Non-pigmented ciliary epithelial cell (primary cell): ENCODE measurements at regions not wholly inside any gene's neighbourhood (a gene's known extent, or its start where the extent isn't known, plus 50 kb on each side); places are given as distances from the start of the nearest gene placed in this dataset.

Experiments
- DNase-seq: peaks from one replicate; pipeline ENCODE4 v3.0.0-alpha.2; 2010; ENCODE audit warnings: low read depth

GRCh38 chr13:77423296-77423695 lies 96.4 kb upstream of the MYCBP2 start:
- DNase-seq, result no peak

- no peak for DNase-seq
Measured at GRCh38 chr13:77422724-77423123, 95.8 kb upstream of the MYCBP2 start.

- no peak for DNase-seq
Measured at GRCh38 chr13:77417897-77418296, 91.0 kb upstream of the MYCBP2 start.

GRCh38 chr13:77416666-77417212 lies 89.8 kb upstream of the MYCBP2 start:
- no peak for DNase-seq

- no peak for DNase-seq
Measured at GRCh38 chr13:77415253-77416071, 88.6 kb upstream of the MYCBP2 start.

GRCh38 chr13:77412860-77413259 lies 86.0 kb upstream of the MYCBP2 start:
- DNase-seq, result no peak

GRCh38 chr13:77412116-77412635 lies 85.3 kb upstream of the MYCBP2 start:
- no peak for DNase-seq

GRCh38 chr13:77409412-77409811 lies 82.5 kb upstream of the MYCBP2 start:
- no peak for DNase-seq

GRCh38 chr13:77406644-77407440 lies 79.9 kb upstream of the MYCBP2 start:
- DNase-seq, result no peak

- DNase-seq, result no peak
Measured at GRCh38 chr13:77398825-77399620, 72.1 kb upstream of the MYCBP2 start.

GRCh38 chr13:77397636-77398035 lies 70.7 kb upstream of the MYCBP2 start:
- no peak for DNase-seq

GRCh38 chr13:77391475-77391874 lies 64.6 kb upstream of the MYCBP2 start:
- DNase-seq, result no peak

GRCh38 chr13:77390391-77390790 lies 63.5 kb upstream of the MYCBP2 start:
- DNase-seq, result no peak

GRCh38 chr13:77389625-77390000 lies 62.7 kb upstream of the MYCBP2 start:
- no peak for DNase-seq

- no peak for DNase-seq
Measured at GRCh38 chr13:77388944-77389624, 62.2 kb upstream of the MYCBP2 start.

GRCh38 chr13:77387607-77388200 lies 60.8 kb upstream of the MYCBP2 start:
- no peak for DNase-seq

GRCh38 chr13:77386880-77387606 lies 60.1 kb upstream of the MYCBP2 start:
- DNase-seq, result peak; percentile 48

GRCh38 chr13:77386046-77386445 lies 59.2 kb upstream of the MYCBP2 start:
- no peak for DNase-seq

- DNase-seq, result no peak
Measured at GRCh38 chr13:77384999-77385398, 58.1 kb upstream of the MYCBP2 start.

GRCh38 chr13:77383097-77383496 lies 56.2 kb upstream of the MYCBP2 start:
- DNase-seq, result no peak
